GM12873 (cell line): ENCODE measurements at regions not wholly inside any gene's neighbourhood (a gene's known extent, or its start where the extent isn't known, plus 50 kb on each side); places are given as distances from the start of the nearest gene placed in this dataset.

Experiments used
- CTCF ChIP-seq: IDR thresholded peaks from 2 replicates; pipeline ENCODE4 v1.5.1; 2012; ENCODE audit warnings: low read depth, mild to moderate bottlenecking, moderate library complexity, low read length, control low read depth; ENCODE audit not compliant: insufficient read depth; ENCODE audit errors: missing control alignments

DNA sequence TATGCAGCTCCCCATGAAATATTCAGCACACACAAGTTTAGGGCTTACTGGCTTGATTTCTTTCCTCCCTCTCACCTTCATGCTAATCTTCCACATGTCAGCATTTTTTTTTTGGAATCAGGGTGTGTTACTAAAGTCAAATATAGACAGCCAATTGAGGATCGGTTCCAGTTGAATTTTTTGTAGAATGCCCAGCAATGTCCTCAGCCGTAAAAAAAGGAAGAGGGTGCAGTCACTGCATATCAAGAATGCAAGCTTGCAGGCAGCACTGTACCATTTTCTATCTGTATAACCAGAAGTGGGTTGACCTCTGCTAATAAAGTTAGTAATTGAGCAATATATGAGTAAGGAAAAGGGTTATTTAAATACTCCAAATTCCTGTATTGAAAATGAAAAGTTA, 51.4 kb upstream of the CHMP2B start:
- TF ChIP-seq CTCF = no peak

- no peak for TF ChIP-seq CTCF
Measured at GRCh38 chr3:87173776-87174175, 53.3 kb upstream of the CHMP2B start.

DNA sequence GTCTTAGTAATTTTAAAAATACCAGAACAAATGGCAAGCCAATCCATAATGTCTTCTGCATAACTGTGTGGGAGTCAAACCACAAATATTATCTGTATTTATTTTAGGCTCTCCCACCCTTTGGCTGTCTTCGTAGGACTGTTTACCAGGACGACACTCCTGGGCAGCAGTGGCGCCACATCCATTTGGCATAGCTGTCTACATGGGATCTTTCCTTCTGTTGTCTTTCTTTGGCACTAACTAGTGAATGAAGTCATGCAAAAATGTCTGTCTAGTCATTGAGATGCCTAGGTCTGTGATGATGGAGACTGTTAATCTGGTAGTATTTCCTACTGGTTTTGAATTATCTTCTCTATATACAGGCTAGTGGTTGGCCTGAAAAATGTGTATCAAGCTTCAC, 54.0 kb upstream of the CHMP2B start:
- TF ChIP-seq CTCF = no peak

- peak; percentile 68 for TF ChIP-seq CTCF
Measured at GRCh38 chr3:87167628-87168456, 59.3 kb upstream of the CHMP2B start.

- no peak for TF ChIP-seq CTCF
Measured at GRCh38 chr3:87164245-87164644, 62.9 kb upstream of the CHMP2B start.

DNA sequence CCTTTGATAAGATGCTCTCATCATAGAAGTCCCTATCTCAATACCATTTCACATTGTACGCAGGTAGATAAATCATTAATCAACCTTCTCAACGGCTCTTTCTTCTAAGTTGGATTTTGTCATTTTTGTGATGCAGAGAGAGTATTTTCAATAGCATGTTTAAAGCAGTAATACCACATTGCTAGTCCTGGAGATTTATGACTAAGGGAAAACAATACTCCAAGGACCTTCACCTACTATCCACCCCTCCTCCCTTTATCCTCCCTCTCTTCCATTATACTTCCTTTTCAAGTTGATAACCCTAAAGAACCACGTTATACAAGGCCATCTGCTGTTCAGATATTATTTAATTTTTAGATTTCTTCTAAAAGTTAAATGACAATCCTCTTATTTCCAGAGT, 65.3 kb upstream of the CHMP2B start:
- TF ChIP-seq CTCF = no peak

- no peak for TF ChIP-seq CTCF
Measured at GRCh38 chr3:87161417-87161816, 65.7 kb upstream of the CHMP2B start.
